ENCODE measurements at regions not wholly inside any gene's neighbourhood (a gene's known extent, or its start where the extent isn't known, plus 50 kb on each side); places are given as distances from the start of the nearest gene placed in this dataset.

- H3K27me3 ChIP-seq, result no peaks in the 10 kb centered on the region
- no peak for DNase-seq
- H3K4me3 ChIP-seq (ENCODE audit: low read depth, low read length), result no peak overlapping the region
- TF ChIP-seq CTCF (IDR thresholded peaks at IDR 0.05; ENCODE audit: low read depth, low read length), result no peak
- H3K36me3 ChIP-seq, result no peaks in the 10 kb centered on the region
- no peaks in the 10 kb centered on the region for H3K4me1 ChIP-seq
- no peaks in the 10 kb centered on the region for H3K9me3 ChIP-seq
Observed at GRCh38 chr12:76678992-76679391, 84.9 kb upstream of the ZDHHC17 start.

- no peaks in the 10 kb centered on the region for H3K27me3 ChIP-seq
- TF ChIP-seq CTCF (IDR thresholded peaks at IDR 0.05; ENCODE audit: low read depth, low read length), result no peak
- no peaks in the 10 kb centered on the region for H3K9me3 ChIP-seq
- H3K4me3 ChIP-seq (ENCODE audit: low read depth, low read length), result no peak overlapping the region
- H3K36me3 ChIP-seq, result no peaks in the 10 kb centered on the region
- H3K4me1 ChIP-seq, result no peaks in the 10 kb centered on the region
- no peak for DNase-seq
Observed at GRCh38 chr12:76679778-76680177, 84.1 kb upstream of the ZDHHC17 start.

GRCh38 chr12:76680940-76681339 lies 83.0 kb upstream of the ZDHHC17 start:
- H3K9me3 ChIP-seq, result no peaks in the 10 kb centered on the region
- no peak overlapping the region for H3K4me3 ChIP-seq (ENCODE audit: low read depth, low read length)
- no peak for DNase-seq
- TF ChIP-seq CTCF (IDR thresholded peaks at IDR 0.05; ENCODE audit: low read depth, low read length), result no peak
- no peaks in the 10 kb centered on the region for H3K36me3 ChIP-seq
- no peaks in the 10 kb centered on the region for H3K4me1 ChIP-seq
- no peaks in the 10 kb centered on the region for H3K27me3 ChIP-seq

GRCh38 chr12:76685246-76685678 lies 78.7 kb upstream of the ZDHHC17 start:
- Histone ChIP-seq H3K4me3 (ENCODE audit: low read depth, low read length) (no peak overlapping the region), H3K4me1 (no peaks in the 10 kb centered on the region), H3K9me3 (no peaks in the 10 kb centered on the region), H3K36me3 (no peaks in the 10 kb centered on the region), H3K27me3 (no peaks in the 10 kb centered on the region)
- DNase-seq, result no peak
- TF ChIP-seq CTCF (IDR thresholded peaks at IDR 0.05; ENCODE audit: low read depth, low read length), result no peak

GRCh38 chr12:76687981-76688380 lies 75.9 kb upstream of the ZDHHC17 start:
- no peaks in the 10 kb centered on the region for H3K36me3 ChIP-seq
- TF ChIP-seq CTCF (IDR thresholded peaks at IDR 0.05; ENCODE audit: low read depth, low read length), result no peak

GRCh38 chr12:76688631-76689030 lies 75.3 kb upstream of the ZDHHC17 start:
- Histone ChIP-seq H3K9me3 (no peaks in the 10 kb centered on the region), H3K27me3 (no peaks in the 10 kb centered on the region), H3K36me3 (no peaks in the 10 kb centered on the region), H3K4me1 (no peaks in the 10 kb centered on the region), H3K4me3 (ENCODE audit: low read depth, low read length) (no peak overlapping the region)
- no peak for DNase-seq
- TF ChIP-seq CTCF (IDR thresholded peaks at IDR 0.05; ENCODE audit: low read depth, low read length), result peak; percentile 56

More at GRCh38 chr12:76687981-76688380, 75.9 kb upstream of the ZDHHC17 start:
- no peak for DNase-seq
- H3K9me3 ChIP-seq, result no peaks in the 10 kb centered on the region
- no peaks in the 10 kb centered on the region for H3K27me3 ChIP-seq
- no peaks in the 10 kb centered on the region for H3K4me1 ChIP-seq
- no peak overlapping the region for H3K4me3 ChIP-seq (ENCODE audit: low read depth, low read length)
